ENCODE measurements at regions not wholly inside any gene's neighbourhood (a gene's known extent, or its start where the extent isn't known, plus 50 kb on each side); places are given as distances from the start of the nearest gene placed in this dataset.

DNA sequence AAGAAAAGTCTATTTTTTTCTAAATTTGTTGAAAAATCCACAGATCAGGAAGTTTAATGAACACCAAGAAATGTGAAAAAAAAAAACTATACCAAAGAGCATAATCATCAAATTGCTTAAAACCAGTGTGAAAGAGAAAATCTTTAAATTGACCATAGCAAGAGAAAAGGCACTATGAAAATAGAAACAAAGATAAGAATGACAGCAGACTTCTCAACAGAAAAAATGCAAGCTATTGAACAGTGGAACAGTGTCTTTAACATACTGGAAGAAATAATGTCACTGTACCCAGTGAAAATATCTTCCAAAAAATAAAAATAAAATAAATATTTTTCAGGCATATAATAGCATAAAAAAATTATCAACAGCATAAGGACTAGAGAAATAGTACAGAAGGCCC, 243.0 kb upstream of the GJB5 start:
- no peak for DNase-seq (ENCODE audit: low read depth)
- no peak overlapping the region for H3K4me3 ChIP-seq (ENCODE audit: low read depth, low read length)
- TF ChIP-seq, protein P1, sequence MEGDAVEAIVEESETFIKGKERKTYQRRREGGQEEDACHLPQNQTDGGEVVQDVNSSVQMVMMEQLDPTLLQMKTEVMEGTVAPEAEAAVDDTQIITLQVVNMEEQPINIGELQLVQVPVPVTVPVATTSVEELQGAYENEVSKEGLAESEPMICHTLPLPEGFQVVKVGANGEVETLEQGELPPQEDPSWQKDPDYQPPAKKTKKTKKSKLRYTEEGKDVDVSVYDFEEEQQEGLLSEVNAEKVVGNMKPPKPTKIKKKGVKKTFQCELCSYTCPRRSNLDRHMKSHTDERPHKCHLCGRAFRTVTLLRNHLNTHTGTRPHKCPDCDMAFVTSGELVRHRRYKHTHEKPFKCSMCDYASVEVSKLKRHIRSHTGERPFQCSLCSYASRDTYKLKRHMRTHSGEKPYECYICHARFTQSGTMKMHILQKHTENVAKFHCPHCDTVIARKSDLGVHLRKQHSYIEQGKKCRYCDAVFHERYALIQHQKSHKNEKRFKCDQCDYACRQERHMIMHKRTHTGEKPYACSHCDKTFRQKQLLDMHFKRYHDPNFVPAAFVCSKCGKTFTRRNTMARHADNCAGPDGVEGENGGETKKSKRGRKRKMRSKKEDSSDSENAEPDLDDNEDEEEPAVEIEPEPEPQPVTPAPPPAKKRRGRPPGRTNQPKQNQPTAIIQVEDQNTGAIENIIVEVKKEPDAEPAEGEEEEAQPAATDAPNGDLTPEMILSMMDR (IDR thresholded peaks at IDR 0.05; ENCODE audit: insufficient read depth, low read depth, low read length) = no peak

DNA sequence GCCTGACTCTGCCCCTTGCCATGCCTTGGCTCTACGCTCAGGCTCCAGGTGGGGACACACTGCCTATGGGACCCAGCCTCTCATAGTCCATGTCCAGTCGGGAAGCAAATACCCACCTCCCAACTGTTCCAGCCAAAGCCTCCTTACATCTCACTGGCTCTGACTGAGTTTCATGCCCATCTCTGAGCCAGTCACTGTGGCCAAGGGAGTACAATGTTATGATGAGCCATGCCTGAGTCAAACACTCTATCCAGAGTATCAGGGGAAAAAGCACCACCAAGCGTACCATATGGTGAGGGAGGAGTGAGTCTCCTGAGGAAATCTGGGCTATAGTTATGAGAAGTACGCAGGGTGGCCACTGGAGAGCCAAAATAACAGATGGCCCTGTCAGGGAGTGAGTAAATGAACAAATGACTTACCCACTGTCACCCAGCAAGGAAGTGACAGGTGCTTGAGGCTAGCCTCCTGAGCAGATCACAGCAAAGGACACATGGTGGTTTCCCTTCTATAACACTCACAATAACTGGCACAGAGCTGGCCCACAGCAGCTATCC, 236.6 kb upstream of the GJB5 start:
- no peak overlapping the region for H3K4me3 ChIP-seq (ENCODE audit: low read depth, low read length)
- TF ChIP-seq, protein P1 (IDR thresholded peaks at IDR 0.05; ENCODE audit: insufficient read depth, low read depth, low read length) = no peak
- DNase-seq (ENCODE audit: low read depth) = no peak

DNA sequence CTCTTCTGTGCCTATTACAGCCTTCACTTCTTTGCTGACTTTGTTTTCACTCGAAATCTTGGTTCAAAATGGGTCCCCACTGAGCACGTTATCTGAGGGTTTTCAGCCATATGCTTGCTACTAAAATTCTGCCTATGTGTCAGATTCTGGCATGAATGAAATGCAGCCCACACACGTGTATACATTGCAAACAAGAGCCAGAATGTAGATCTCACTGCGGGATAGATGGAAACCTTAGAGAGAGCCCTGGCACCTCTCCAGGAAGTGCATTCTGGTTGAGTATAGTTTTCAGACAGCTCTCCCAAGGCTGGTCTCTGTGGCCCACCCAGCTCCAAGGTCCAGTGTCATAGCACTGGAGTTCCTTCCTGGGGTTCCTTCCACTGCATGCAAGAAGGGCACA, 234.7 kb upstream of the GJB5 start:
- TF ChIP-seq, protein P1 (IDR thresholded peaks at IDR 0.05; ENCODE audit: insufficient read depth, low read depth, low read length) = no peak
- H3K4me3 ChIP-seq (ENCODE audit: low read depth, low read length) = no peak overlapping the region
- DNase-seq (ENCODE audit: low read depth) = no peak

DNA sequence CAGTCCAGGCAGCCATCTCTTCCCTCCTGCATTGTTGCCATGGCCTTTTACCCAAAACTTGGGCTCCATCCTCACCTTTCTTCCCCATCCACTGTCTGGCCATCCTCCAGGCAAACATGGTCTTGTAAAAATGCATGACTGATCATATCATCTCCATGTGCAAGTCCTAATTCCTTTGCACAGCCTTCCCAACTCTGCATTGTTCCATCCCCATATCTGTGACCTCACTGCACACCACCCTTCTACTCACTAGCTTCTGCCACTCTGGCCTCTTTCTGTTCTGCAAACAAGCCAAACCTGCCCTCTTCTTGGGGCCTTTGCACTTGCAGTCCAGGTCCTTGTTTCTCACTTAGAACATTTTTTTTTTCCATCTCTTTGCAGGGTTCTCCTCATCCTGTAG, 230.1 kb upstream of the GJB5 start:
- H3K4me3 ChIP-seq (ENCODE audit: low read depth, low read length) = no peak overlapping the region
- TF ChIP-seq, protein P1 (IDR thresholded peaks at IDR 0.05; ENCODE audit: insufficient read depth, low read depth, low read length) = no peak
- DNase-seq (ENCODE audit: low read depth) = no peak

DNA sequence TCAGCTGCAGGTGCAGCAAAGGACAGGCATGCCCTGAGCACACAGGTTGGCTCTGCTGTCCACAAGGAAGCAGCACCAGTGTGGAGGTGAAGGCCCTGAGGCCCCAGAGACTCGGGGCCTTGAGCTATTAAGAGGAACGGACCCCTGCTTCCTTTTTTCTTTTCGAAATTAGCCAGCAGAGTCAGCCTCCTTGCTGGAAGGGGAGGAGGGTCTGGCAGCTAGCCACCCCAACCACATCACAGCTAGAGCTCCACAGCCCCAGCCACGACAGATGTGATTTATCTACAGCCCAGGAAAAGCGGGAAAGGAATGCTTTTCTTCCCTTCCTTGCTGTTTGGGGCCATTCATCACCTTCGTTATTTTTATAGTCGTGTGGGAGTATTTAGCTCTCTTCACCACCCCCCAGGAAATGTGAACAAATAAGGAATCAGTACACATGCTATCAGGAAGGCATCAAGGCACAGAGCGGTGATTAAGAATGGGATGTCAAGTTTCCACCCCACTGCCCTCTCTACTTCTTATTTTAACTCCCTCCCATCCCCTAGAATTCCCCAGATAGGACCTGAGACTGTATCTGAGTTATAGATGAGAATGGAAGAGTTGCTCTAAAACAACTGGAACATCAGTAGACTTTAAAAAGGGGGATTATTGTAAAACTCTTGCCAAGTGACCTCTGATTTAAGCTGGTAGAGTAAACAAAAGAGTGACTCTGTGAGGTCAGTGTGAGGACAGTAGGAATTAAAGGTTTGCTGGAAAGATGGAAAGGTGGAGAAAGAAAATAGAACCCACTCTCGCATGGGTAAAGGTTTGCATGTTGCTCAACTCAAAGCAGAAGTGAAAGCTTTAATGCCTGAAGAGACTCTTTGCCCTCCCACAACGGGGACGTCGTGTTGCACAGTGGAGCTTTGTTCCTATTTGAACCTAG, 224.7 kb upstream of the GJB5 start:
- DNase-seq (ENCODE audit: low read depth) = no peak
- H3K4me3 ChIP-seq (ENCODE audit: low read depth, low read length) = no peak overlapping the region
- TF ChIP-seq, protein P1 (IDR thresholded peaks at IDR 0.05; ENCODE audit: insufficient read depth, low read depth, low read length) = no peak

DNA sequence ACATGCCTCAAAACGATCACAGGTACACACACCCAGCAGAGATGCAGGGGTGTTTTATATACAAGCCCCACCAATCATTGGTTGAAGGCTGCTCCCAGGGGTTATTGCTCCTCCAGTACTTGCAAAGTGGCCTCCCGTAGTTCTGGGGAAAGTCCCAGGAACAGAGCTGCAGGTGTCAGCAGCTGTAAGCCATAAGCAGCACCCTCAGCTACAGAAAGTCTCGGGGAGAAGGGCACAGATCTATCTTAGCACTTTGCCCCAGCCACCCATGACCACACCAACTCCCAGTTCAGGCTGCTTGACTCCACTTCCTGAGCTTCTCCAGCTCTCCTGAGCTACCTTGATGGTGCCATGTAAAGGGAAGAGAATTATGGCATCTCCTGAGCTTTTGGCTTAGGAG, 222.7 kb upstream of the GJB5 start:
- TF ChIP-seq, protein P1 (IDR thresholded peaks at IDR 0.05; ENCODE audit: insufficient read depth, low read depth, low read length) = no peak
- no peak overlapping the region for H3K4me3 ChIP-seq (ENCODE audit: low read depth, low read length)

More for the DNA sequence above, 222.7 kb upstream of the GJB5 start:
- no peak for DNase-seq (ENCODE audit: low read depth)

All from fibroblast of villous mesenchyme (primary cell).